Suppressor macrophage (primary cell): ENCODE measurements at regions not wholly inside any gene's neighbourhood (a gene's known extent, or its start where the extent isn't known, plus 50 kb on each side); places are given as distances from the start of the nearest gene placed in this dataset.

Experiments used
- DNase-seq, 4 experiments: peaks; one replicate each; pipeline ENCODE4 v3.0.0-alpha.2; 2020 to 2022

GRCh38 chr1:50358962-50359361 is 64.3 kb downstream of the DMRTA2 start:
- no peak for DNase-seq

GRCh38 chr1:50357186-50357585 is 66.1 kb downstream of the DMRTA2 start:
- no peak for DNase-seq

DNA sequence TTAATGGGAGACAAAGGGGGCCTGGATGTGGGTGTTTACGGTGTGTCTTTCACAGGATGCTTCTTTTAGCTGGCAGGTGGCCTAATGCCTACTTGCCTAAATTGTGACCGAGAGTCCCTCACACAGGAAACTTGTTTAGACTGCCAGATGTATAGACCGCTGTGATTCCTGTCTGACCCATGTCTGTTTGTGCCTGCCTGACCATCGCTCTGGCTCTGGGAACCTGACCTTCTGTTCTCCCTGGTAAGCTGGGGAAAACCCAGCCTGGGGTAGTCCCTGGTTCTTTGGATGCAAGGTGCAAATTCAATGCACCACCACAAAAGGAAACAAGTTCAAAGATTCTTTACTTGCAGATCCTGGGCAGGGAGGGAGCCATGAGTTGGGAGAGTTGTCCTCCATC is 68.4 kb downstream of the DMRTA2 start:
- no peak for DNase-seq

DNA sequence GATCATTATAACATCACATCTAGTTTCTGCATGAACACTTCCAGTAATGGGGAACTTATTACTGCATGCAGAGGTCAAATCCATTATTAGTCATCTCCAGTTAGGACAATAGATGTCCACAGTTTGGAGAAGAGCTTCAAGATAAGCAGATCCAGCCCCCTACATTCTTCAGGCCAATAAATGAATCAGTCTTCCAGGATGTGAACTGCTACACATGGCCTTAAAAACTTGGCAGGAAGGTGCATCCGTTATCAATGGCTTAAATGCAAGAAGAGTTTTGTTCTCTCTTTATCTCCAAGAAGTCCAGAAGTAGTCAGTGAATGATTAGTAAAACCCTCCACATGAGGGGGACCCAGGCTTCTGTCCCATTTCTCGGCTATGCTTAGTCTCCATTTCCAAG is 70.8 kb downstream of the DMRTA2 start:
- DNase-seq, result no peak

GRCh38 chr1:50350868-50351267 is 72.4 kb downstream of the DMRTA2 start:
- no peak for DNase-seq

GRCh38 chr1:50350421-50350820 is 72.8 kb downstream of the DMRTA2 start:
- DNase-seq, result no peak

DNA sequence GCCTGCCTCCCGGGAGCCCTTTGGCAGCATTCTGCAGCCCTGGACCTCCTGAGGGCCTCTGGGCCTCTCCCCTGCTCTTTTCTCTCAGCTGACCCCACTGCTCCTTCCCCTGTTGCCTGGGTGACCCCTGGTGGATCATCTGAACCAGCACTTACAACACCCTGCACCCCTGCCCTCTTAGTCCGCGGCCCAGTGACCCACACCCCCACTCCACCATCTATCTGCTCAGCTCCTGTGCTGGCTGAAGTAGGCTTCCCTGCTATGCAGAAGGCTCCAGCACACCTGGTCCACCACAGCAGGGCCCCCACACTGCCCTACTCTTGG is 74.0 kb downstream of the DMRTA2 start:
- no peak for DNase-seq

GRCh38 chr1:50348449-50349241 is 74.6 kb downstream of the DMRTA2 start:
- peak; percentile 77 to 80 (median 80) for DNase-seq

DNA sequence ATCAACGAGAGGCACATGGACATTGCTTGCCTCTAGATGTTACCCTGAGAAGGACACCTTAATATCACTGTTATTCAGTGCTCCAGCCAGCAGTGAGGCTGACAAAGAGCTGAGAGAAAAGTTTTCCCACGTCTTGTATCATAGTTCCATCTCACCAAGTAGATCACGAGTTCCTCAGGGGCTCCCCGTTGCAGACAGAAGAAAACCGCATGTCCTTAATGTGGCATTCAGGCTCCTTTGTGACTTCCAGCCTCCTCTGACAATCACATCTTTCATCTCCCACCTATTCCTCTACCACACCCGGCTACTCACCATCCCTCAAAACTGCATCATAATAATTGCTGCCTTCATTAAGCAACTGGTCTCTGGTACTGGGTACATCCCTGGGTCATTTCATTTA is 75.3 kb downstream of the DMRTA2 start:
- no peak for DNase-seq

DNA sequence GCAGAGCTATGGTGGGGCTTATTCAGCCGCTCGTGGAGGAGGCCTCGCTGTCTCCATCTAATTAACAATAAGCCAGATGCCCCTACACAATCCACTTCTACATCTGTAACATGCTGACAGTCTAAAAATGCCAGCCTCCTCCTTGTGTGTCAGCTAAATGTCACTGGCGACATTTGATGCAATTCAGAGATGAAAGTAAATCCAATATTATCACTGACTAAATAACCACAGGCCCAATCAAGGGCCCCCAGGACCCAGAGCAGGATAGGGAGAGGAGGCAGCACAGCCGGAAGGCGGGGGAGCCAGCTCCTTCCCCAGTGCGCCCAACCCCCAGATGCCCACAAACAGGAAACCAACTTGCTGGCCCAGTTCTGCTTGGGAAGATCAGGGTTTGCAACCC is 76.6 kb downstream of the DMRTA2 start:
- DNase-seq, result peak; percentile 18 to 45 (median 30)

- DNase-seq, result no peak
These were observed 79.9 kb downstream of the DMRTA2 start for GRCh38 chr1:50343323-50343722.

DNA sequence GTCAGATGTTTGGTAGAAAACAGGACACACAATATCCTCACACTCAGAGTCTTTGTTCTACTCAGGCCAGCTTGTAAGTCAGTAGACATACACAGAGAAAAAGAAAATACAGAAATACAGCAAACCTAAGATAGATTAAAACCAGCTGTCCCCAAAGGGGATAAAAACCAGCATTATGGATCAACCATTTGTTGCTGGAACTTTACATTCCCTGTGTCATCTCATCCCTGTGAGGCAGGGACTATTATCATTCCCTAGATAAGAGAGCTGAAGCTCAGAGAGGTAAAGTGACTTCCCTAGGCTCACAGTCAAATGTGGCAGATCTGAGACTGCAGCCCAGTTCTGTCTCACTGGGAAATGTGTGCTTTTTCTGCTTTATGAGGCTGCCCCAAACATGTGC is 80.7 kb downstream of the DMRTA2 start:
- no peak for DNase-seq

DNA sequence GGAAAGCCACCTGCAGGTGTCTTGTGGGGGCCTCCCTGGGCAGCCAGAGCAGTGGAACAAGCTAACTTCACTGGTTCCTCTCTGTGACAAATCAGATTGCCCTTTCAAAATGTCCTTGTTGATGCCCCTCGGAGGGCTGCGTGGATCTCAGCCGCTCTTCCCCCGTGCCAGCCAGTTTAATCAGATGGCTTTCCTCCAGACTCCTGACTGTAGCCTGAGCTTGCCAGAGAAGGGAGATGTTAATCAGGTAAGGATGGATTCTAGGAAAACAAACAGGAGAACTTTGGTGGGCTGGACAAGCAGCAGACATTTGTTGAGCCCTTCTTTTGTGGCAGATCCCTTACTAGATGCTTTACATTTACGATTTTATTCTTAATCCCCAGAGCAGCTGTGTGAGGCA is 88.2 kb downstream of the DMRTA2 start:
- DNase-seq, result no peak

DNA sequence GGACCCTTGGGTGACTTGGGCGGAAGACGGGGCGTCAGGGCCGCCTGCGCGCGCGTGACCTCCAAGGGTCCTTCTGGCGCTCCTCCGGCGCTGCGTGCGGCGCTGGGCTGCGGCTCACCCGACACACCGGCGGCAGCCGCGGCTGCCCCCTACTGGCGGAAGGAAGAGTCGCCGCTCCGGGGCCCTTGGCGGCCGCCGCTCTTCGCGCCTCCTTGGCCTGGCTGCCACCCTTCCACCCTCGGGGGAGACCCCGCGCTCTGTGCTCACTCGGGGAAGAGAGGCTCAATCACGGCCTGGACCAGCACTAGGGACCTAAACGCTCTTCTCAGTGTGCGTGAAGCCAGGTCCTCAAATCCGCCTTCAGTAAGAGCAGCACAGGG is 89.7 kb downstream of the DMRTA2 start:
- peak; percentile 69 to 87 (median 82) for DNase-seq

DNA sequence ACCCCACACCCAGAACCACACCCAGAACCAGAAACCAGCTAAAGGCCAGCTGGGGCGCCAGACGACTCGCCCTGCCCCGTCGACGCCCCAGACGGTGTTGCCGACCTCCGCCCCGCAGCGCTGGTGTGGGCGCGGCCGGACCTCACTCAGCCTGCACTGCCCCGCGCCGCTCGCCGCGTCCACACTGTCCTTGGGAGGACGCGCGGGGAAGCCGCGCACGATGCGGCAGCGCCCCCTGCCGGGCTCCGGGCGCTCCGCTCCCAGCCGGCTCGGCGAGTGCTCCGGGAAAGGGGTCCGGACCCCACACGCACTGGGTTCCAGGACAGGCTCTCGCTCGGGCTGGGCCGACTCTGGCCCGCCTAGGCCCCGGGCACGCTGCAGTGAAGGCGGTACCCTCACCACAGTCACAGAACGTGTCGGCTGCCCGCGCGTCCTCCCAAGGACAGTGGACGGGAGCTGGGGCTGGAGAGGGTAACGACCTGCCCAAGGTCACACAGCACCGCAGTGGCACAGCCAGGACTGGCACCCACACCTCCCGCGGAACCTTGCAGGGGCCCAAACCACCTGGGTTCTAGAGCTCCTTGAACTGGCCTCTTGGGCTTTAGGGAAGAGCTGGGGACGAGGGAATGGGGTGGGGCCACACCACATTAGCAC is 90.2 kb downstream of the DMRTA2 start:
- peak; percentile 69 to 89 (median 84) for DNase-seq

DNA sequence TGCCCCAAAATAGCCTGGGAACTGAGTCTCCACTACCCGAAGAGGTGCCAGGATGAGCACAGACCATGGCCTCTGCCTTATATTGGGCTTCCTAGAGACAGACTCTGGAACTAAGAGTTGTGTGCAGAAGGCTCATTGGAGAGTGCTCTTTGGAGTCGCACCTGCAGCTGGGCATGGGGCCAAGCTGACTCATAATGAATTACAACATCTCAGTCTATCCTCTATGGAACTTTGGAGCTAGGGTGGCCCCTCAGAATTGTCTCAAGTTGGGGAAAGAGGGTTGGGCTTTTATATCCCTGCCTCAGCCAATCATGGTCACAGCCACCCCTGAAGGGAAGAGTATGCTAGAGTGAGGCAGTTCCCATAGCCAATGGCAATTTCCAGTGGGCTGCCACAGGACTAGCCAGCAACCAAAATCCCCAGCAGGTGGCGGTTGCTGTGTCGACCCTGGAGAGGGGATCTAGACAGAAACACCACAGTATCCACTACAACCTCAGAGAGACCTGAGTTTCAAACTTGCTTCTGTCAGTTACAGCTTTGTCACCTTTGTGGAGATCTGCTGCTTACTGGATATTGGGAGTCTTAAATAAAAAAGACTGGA is 93.8 kb downstream of the DMRTA2 start:
- DNase-seq, result no peak

DNA sequence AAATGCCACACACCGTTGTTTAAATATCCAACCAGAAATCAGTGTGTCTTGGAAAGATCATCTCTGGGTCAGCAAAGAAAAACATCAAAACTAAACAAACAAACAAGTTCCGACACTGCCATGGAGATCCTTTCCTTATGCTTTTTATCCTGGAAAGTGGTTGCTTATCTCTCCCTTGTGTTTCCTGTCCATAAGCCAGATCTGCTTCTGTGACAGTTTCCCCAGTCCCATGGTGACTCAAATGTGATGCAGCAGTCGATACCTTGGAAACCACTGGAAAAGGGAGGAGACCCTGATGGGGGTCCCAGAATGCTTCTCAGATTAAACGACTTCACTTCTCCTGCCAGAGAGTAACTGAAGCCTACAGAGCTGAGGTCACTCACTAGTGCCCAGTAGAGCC is 94.7 kb downstream of the DMRTA2 start:
- no peak for DNase-seq

DNA sequence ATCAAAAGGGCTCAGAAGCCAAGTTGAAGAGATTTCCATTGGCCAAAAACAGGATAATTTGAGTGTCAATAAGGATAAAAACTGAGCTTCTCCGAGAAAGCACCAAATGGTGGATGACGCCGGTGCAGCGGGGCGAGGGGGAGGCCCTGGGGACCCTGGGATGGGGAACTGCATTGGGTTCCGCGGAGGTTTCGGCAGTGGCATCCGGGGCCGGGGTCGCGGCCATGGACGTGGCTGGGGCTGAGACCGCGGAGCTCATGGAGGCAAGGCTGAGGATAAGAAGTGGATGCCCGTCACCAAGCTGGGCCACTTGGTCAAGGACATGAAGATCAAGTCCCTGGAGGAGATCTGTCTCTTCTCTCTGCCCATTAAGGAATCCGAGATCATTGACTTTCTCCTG is 97.2 kb downstream of the DMRTA2 start:
- DNase-seq, result no peak

- no peak for DNase-seq
These were observed 100.7 kb downstream of the DMRTA2 start for GRCh38 chr1:50322579-50322978.

DNA sequence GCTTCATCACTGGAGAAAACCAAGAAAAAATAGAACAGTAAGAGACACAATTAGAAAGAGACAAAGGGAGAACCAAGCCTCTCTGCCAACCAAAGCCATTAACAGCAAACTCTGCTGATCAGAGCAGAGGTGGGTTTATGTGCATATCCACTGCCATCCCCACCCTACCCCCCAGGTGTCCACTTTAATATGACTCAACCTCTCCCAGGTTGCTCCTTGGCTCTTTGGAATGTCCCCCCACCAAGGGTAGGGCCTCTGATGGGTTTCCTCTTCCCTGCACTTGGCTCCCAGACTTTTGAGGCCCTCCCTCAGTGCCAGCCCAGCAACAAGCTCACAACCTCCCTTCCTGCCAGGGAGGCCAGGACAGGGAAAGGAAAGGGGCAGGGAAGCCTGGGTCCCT is 104.8 kb downstream of the DMRTA2 start:
- no peak for DNase-seq

DNA sequence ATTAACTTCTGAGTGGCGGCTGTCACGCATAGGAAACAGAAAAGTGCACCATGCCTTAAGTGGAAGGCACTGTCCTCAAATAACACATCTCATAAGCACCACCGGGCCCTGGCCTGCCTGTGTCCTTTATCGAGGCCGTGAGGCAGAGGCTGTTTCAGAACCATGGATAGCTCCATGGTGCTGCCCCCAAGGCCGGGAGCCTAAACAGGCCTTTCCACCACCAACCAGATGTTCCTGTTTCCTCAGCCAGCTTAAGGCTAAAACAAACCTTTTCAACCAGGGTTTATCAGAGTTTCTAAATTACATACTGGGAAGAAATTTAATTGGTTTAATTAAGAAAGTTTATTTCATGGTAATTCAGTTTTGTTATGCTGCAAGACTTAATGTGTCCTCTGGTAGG is 114.4 kb downstream of the DMRTA2 start:
- peak; percentile 7 to 59 (median 40) for DNase-seq

GRCh38 chr1:50305808-50306207 is 117.4 kb downstream of the DMRTA2 start:
- DNase-seq, result no peak

GRCh38 chr1:50300297-50300696 is 122.9 kb downstream of the DMRTA2 start:
- DNase-seq, result no peak

GRCh38 chr1:50295566-50295965 is 127.7 kb downstream of the DMRTA2 start:
- DNase-seq, result no peak
